Trophoblast cell (in vitro differentiated cells and primary cell): ENCODE measurements at regions not wholly inside any gene's neighbourhood (a gene's known extent, or its start where the extent isn't known, plus 50 kb on each side); places are given as distances from the start of the nearest gene placed in this dataset.

ENCODE experiments used
- DNase-seq, 2 donors: peaks; one replicate each; pipeline ENCODE4 v3.0.0-alpha.2; 2016
- H2AFZ ChIP-seq: 2 replicates; pipeline ENCODE4 v1.6.1; 2013; ENCODE audit warnings: low read length, moderate library complexity, mild to moderate bottlenecking; ENCODE audit not compliant: insufficient read depth, poor library complexity
- H2AK5ac ChIP-seq: 2 replicates; pipeline ENCODE4 v1.6.1; 2013; ENCODE audit warnings: mild to moderate bottlenecking, low read length
- H2BK120ac ChIP-seq: 2 replicates; pipeline ENCODE4 v1.6.1; 2013; ENCODE audit warnings: low read length, mild to moderate bottlenecking, moderate library complexity; ENCODE audit not compliant: insufficient read depth, poor library complexity
- H2BK12ac ChIP-seq: 2 replicates; pipeline ENCODE4 v1.6.1; 2013; ENCODE audit warnings: mild to moderate bottlenecking, low read length, moderate library complexity
- H2BK5ac ChIP-seq: 2 replicates; pipeline ENCODE4 v1.6.1; 2013; ENCODE audit warnings: low read length, low read depth, moderate library complexity, mild to moderate bottlenecking; ENCODE audit not compliant: poor library complexity
- H3K14ac ChIP-seq: 2 replicates; pipeline ENCODE4 v1.6.1; 2013; ENCODE audit warnings: mild to moderate bottlenecking, low read length
- H3K18ac ChIP-seq: 2 replicates; pipeline ENCODE4 v1.6.1; 2013; ENCODE audit warnings: mild to moderate bottlenecking, low read length
- H3K23ac ChIP-seq: 2 replicates; pipeline ENCODE4 v1.6.1; 2013; ENCODE audit warnings: low read length
- H3K27ac ChIP-seq: 2 replicates; pipeline ENCODE4 v1.5.1; 2013; ENCODE audit warnings: low read depth, mild to moderate bottlenecking, inconsistent platforms, low read length, moderate library complexity
- H3K27me3 ChIP-seq: 2 replicates; pipeline ENCODE4 v1.6.1; 2013; ENCODE audit warnings: inconsistent platforms, mild to moderate bottlenecking, low read length, moderate library complexity; ENCODE audit not compliant: insufficient read depth
- H3K36me3 ChIP-seq, 2 experiments: 1 replicate in 1 of 2; 2 replicates in 1 of 2; pipeline ENCODE4 v1.6.1; 2013; ENCODE audit warnings: low read length in 2 of 2, mild to moderate bottlenecking in 2 of 2, moderate library complexity in 1 of 2; ENCODE audit not compliant: insufficient read depth in 2 of 2, control insufficient read depth in 1 of 2
- H3K4ac ChIP-seq: 2 replicates; pipeline ENCODE4 v1.6.1; 2013; ENCODE audit warnings: low read depth, mild to moderate bottlenecking, low read length, moderate library complexity
- H3K4me1 ChIP-seq, 2 experiments: 1 replicate in 1 of 2; 2 replicates in 1 of 2; pipeline ENCODE4 v1.6.1; 2013; ENCODE audit warnings: low read length in 2 of 2, mild to moderate bottlenecking in 2 of 2, moderate library complexity in 1 of 2; ENCODE audit not compliant: insufficient read depth in 2 of 2, control insufficient read depth in 1 of 2
- H3K4me2 ChIP-seq: 2 replicates; pipeline ENCODE4 v1.6.1; 2013; ENCODE audit warnings: inconsistent platforms, mild to moderate bottlenecking, low read length, moderate library complexity
- H3K4me3 ChIP-seq: 2 replicates; pipeline ENCODE4 v1.5.1; 2013; ENCODE audit warnings: mild to moderate bottlenecking, low read depth, low read length, inconsistent platforms
- H3K79me1 ChIP-seq: one replicate; pipeline ENCODE4 v1.6.1; 2013; ENCODE audit warnings: low read length
- H3K79me2 ChIP-seq: 2 replicates; pipeline ENCODE4 v1.6.1; 2013; ENCODE audit warnings: low read length, mild to moderate bottlenecking; ENCODE audit not compliant: control insufficient read depth, insufficient read depth, poor library complexity
- H3K9ac ChIP-seq: 2 replicates; pipeline ENCODE4 v1.6.1; 2013; ENCODE audit warnings: mild to moderate bottlenecking, low read length
- H3K9me3 ChIP-seq: 2 replicates; pipeline ENCODE4 v1.6.1; 2013; ENCODE audit warnings: low read depth, mild to moderate bottlenecking, control low read depth, inconsistent platforms, low read length; ENCODE audit not compliant: insufficient read depth
- H4K12ac ChIP-seq: 2 replicates; pipeline ENCODE4 v1.6.1; 2013; ENCODE audit warnings: low read depth, mild to moderate bottlenecking, low read length, moderate library complexity
- H4K8ac ChIP-seq: 2 replicates; pipeline ENCODE4 v1.6.1; 2013; ENCODE audit warnings: low read depth, mild to moderate bottlenecking, low read length, moderate library complexity
- H4K91ac ChIP-seq: one replicate; pipeline ENCODE4 v1.6.1; 2013; ENCODE audit warnings: low read depth, mild to moderate bottlenecking, low read length, moderate library complexity
- WGBS: extraction: QIAGEN DNeasy Blood & Tissue Kit; methylation state at CpG from one replicate; pipeline ENCODE4 v1.1.7; 2013; ENCODE audit warnings: missing lambda C conversion rate; ENCODE audit not compliant: insufficient read length, insufficient coverage; ENCODE audit errors: extremely low coverage; 5-methylcytosine and 5-hydroxymethylcytosine counted together

DNA sequence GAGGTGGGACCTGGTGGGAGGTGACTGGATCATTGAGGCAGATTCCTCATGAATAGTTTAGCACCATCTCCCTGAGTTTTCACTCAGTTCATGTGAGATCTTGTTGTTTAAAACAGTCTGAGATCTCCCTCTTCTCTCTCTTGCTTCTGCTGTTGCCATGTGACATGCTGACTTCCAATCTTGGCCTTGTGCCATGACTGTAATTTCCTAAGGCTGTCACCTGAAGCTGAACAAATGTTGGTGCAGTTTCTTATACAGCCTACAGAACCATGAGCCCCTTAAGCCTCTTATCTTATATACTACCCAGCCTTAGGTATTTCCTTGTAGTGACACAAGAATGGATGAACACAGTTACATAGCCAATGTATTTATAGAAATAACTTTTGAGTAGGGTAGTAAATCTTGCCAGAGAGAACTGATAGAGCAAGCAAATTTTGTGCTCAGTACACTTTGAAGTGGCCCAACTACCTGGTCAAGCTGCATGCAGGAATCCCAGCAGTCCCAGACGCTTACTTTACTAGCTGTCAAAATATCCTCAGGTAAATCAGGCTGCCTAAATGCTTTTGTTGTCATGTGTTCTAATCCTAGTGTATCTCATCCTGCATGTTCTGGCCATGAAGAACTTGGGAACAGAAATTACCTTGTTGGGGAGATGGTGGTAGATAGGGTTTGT is 445.6 kb upstream of the MIS18BP1 start:
- no peak overlapping the region for H4K8ac ChIP-seq
- WGBS = no CpG with 5 or more reads among the region's 1 CpG
- H3K18ac ChIP-seq = no peak overlapping the region
- no peaks in the 10 kb centered on the region for H3K36me3 ChIP-seq
- H3K4me1 ChIP-seq = no peaks in the 10 kb centered on the region
- H3K4ac ChIP-seq = no peak overlapping the region
- no peak overlapping the region for H3K14ac ChIP-seq
- no peak overlapping the region for H3K4me3 ChIP-seq
- H3K79me2 ChIP-seq = no peaks in the 10 kb centered on the region
- no peak overlapping the region for H2BK120ac ChIP-seq
- no peak overlapping the region for H4K91ac ChIP-seq
- no peak overlapping the region for H3K4me2 ChIP-seq
- peak in 1 of 2 donors; percentile 6 for DNase-seq
- no peak overlapping the region for H3K9ac ChIP-seq
- no peak overlapping the region for H2AK5ac ChIP-seq
- no peak overlapping the region for H2BK5ac ChIP-seq
- H4K12ac ChIP-seq = no peak overlapping the region
- no peak overlapping the region for H3K27ac ChIP-seq
- H3K79me1 ChIP-seq = no peaks in the 10 kb centered on the region
- no peak overlapping the region for H2AFZ ChIP-seq
- H3K23ac ChIP-seq = no peak overlapping the region
- no peaks in the 10 kb centered on the region for H3K9me3 ChIP-seq
- H2BK12ac ChIP-seq = no peak overlapping the region
- no peaks in the 10 kb centered on the region for H3K27me3 ChIP-seq

DNA sequence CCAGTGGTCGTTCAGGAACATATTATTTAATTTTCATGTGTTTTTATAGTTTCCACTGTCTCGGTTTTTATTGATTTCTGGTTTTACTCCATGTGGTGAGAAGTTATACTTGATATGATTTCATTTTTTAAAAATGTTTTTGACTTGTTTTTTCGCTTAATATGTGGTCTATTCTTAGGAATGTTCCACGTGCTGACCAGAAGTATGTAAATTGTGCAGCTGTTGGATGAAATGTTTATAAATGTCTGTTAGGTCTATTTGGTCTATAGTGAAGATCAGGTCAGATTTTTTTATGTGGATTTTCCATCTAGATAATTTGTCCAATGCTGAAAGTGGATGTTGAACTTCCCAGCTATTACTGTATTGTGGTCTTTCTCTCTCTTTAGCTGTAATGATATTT is 433.8 kb upstream of the MIS18BP1 start:
- H2BK120ac ChIP-seq = no peak overlapping the region
- no peak overlapping the region for H3K9ac ChIP-seq
- H2AK5ac ChIP-seq = no peak overlapping the region
- H3K27me3 ChIP-seq = no peaks in the 10 kb centered on the region
- no peak overlapping the region for H3K4me3 ChIP-seq
- H3K4me1 ChIP-seq = no peaks in the 10 kb centered on the region
- no peak overlapping the region for H2AFZ ChIP-seq
- H2BK5ac ChIP-seq = no peak overlapping the region
- H4K91ac ChIP-seq = no peak overlapping the region
- no peak overlapping the region for H4K12ac ChIP-seq
- no peak overlapping the region for H3K4ac ChIP-seq
- no peak overlapping the region for H3K23ac ChIP-seq
- no CpG with 5 or more reads among the region's 4 CpGs for WGBS
- no peak overlapping the region for H2BK12ac ChIP-seq
- no peaks in the 10 kb centered on the region for H3K79me2 ChIP-seq
- H3K79me1 ChIP-seq = no peaks in the 10 kb centered on the region
- no peak overlapping the region for H3K18ac ChIP-seq
- no peak for DNase-seq
- no peak overlapping the region for H3K4me2 ChIP-seq
- no peak overlapping the region for H3K14ac ChIP-seq
- H3K36me3 ChIP-seq = no peaks in the 10 kb centered on the region
- no peak overlapping the region for H3K27ac ChIP-seq
- H3K9me3 ChIP-seq = no peaks in the 10 kb centered on the region
- no peak overlapping the region for H4K8ac ChIP-seq

DNA sequence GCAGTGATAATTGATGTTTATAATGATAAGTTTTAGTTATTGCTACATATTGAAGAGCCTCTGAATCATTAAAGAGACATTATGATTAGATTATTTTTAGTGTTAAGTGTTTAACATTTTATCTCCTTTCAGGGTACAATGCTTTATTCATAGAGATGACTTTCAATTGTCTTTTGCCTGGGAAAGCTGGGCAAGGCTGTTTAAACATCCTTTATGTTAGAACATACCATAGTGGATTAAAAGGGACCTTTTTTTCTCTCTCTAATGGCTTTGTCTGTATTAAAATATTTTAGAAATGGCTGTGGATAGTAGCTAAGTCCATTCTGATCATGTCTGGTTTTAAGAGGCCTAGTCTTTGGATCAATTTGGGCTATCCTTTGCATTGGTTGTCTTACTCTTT is 427.5 kb upstream of the MIS18BP1 start:
- Histone ChIP-seq H4K12ac (no peak overlapping the region), H3K4me3 (no peak overlapping the region), H2BK120ac (no peak overlapping the region), H3K36me3 (no peaks in the 10 kb centered on the region), H2AFZ (no peak overlapping the region), H3K27ac (no peak overlapping the region), H3K9me3 (no peaks in the 10 kb centered on the region), H3K4me2 (no peak overlapping the region), H3K4me1 (no peaks in the 10 kb centered on the region), H3K23ac (no peak overlapping the region), H4K8ac (no peak overlapping the region), H3K79me2 (no peaks in the 10 kb centered on the region), H2AK5ac (no peak overlapping the region), H3K4ac (no peak overlapping the region), H3K18ac (no peak overlapping the region), H3K14ac (no peak overlapping the region), H3K27me3 (no peaks in the 10 kb centered on the region), H2BK5ac (no peak overlapping the region), H4K91ac (no peak overlapping the region), H2BK12ac (no peak overlapping the region), H3K79me1 (no peaks in the 10 kb centered on the region), H3K9ac (no peak overlapping the region)
- no peak for DNase-seq

- Histone ChIP-seq H3K27ac (no peak overlapping the region), H3K27me3 (no peaks in the 10 kb centered on the region), H3K4ac (no peak overlapping the region), H3K18ac (no peak overlapping the region), H3K14ac (no peak overlapping the region), H3K36me3 (no peaks in the 10 kb centered on the region), H2BK120ac (no peak overlapping the region), H3K79me2 (no peaks in the 10 kb centered on the region), H2AK5ac (no peak overlapping the region), H3K9me3 (no peaks in the 10 kb centered on the region), H3K4me1 (no peaks in the 10 kb centered on the region), H3K23ac (no peak overlapping the region), H3K79me1 (no peaks in the 10 kb centered on the region), H4K91ac (no peak overlapping the region), H3K4me2 (no peak overlapping the region), H3K9ac (no peak overlapping the region), H4K8ac (no peak overlapping the region), H2BK5ac (no peak overlapping the region), H4K12ac (no peak overlapping the region), H2AFZ (no peak overlapping the region), H2BK12ac (no peak overlapping the region), H3K4me3 (no peak overlapping the region)
- peak in 1 of 2 donors; percentile 65 for DNase-seq
- WGBS = no CpG with 5 or more reads among the region's 1 CpG
These were observed 426.9 kb upstream of the MIS18BP1 start for GRCh38 chr14:45679853-45680252.
